IPS-18c (cell line): ENCODE measurements at regions not wholly inside any gene's neighbourhood (a gene's known extent, or its start where the extent isn't known, plus 50 kb on each side); places are given as distances from the start of the nearest gene placed in this dataset.

Experiments
- H3K4me3 ChIP-seq: 2 replicates; pipeline ENCODE4 v1.7.0; 2013; ENCODE audit warnings: low read depth, mild to moderate bottlenecking, low read length, moderate library complexity; ENCODE audit not compliant: insufficient read depth
- H3K9me3 ChIP-seq: one replicate; pipeline ENCODE4 v1.6.1; 2013; ENCODE audit warnings: mild to moderate bottlenecking, low read length, moderate library complexity; ENCODE audit not compliant: control insufficient read depth, insufficient read depth

GRCh38 chr16:7077636-7078035 lies 255.0 kb upstream of the RBFOX1 start:
- Histone ChIP-seq H3K9me3 (no peaks in the 10 kb centered on the region), H3K4me3 (no peak overlapping the region)

GRCh38 chr16:7074715-7075114 lies 257.9 kb upstream of the RBFOX1 start:
- no peaks in the 10 kb centered on the region for H3K9me3 ChIP-seq
- H3K4me3 ChIP-seq: no peak overlapping the region

- Histone ChIP-seq H3K9me3 (no peaks in the 10 kb centered on the region), H3K4me3 (no peak overlapping the region)
Measured at GRCh38 chr16:7057458-7057857, 275.2 kb upstream of the RBFOX1 start.

- Histone ChIP-seq H3K4me3 (no peak overlapping the region), H3K9me3 (no peaks in the 10 kb centered on the region)
Measured at GRCh38 chr16:7055443-7055842, 277.2 kb upstream of the RBFOX1 start.

GRCh38 chr16:7051591-7052349 lies 280.9 kb upstream of the RBFOX1 start:
- Histone ChIP-seq H3K9me3 (no peaks in the 10 kb centered on the region), H3K4me3 (no peak overlapping the region)

- no peak overlapping the region for H3K4me3 ChIP-seq
Measured at GRCh38 chr16:7044331-7044730, 288.3 kb upstream of the RBFOX1 start.

GRCh38 chr16:7038475-7038874 lies 294.2 kb upstream of the RBFOX1 start:
- Histone ChIP-seq H3K4me3 (no peak overlapping the region), H3K9me3 (no peaks in the 10 kb centered on the region)

More at GRCh38 chr16:7044331-7044730, 288.3 kb upstream of the RBFOX1 start:
- H3K9me3 ChIP-seq: no peaks in the 10 kb centered on the region

- Histone ChIP-seq H3K9me3 (no peaks in the 10 kb centered on the region), H3K4me3 (no peak overlapping the region)
Measured at GRCh38 chr16:7037495-7037894, 295.1 kb upstream of the RBFOX1 start.

GRCh38 chr16:7031031-7031430 lies 301.6 kb upstream of the RBFOX1 start:
- Histone ChIP-seq H3K9me3 (no peaks in the 10 kb centered on the region), H3K4me3 (no peak overlapping the region)

- Histone ChIP-seq H3K9me3 (no peaks in the 10 kb centered on the region), H3K4me3 (no peak overlapping the region)
Measured at GRCh38 chr16:7027401-7027800, 305.2 kb upstream of the RBFOX1 start.

- no peaks in the 10 kb centered on the region for H3K9me3 ChIP-seq
- no peak overlapping the region for H3K4me3 ChIP-seq
Measured at GRCh38 chr16:7026639-7027038, 306.0 kb upstream of the RBFOX1 start.

- Histone ChIP-seq H3K9me3 (no peaks in the 10 kb centered on the region), H3K4me3 (no peak overlapping the region)
Measured at GRCh38 chr16:7025616-7026190, 306.9 kb upstream of the RBFOX1 start.

GRCh38 chr16:7021653-7022275 lies 310.9 kb upstream of the RBFOX1 start:
- H3K4me3 ChIP-seq: no peak overlapping the region

GRCh38 chr16:7017006-7017662 lies 315.5 kb upstream of the RBFOX1 start:
- Histone ChIP-seq H3K4me3 (no peak overlapping the region), H3K9me3 (no peaks in the 10 kb centered on the region)

More at GRCh38 chr16:7021653-7022275, 310.9 kb upstream of the RBFOX1 start:
- no peaks in the 10 kb centered on the region for H3K9me3 ChIP-seq

- H3K4me3 ChIP-seq: no peak overlapping the region
- no peaks in the 10 kb centered on the region for H3K9me3 ChIP-seq
Measured at GRCh38 chr16:7014756-7015155, 317.9 kb upstream of the RBFOX1 start.

GRCh38 chr16:7013990-7014389 lies 318.7 kb upstream of the RBFOX1 start:
- no peaks in the 10 kb centered on the region for H3K9me3 ChIP-seq
- no peak overlapping the region for H3K4me3 ChIP-seq

GRCh38 chr16:7004266-7004665 lies 328.4 kb upstream of the RBFOX1 start:
- Histone ChIP-seq H3K9me3 (no peaks in the 10 kb centered on the region), H3K4me3 (no peak overlapping the region)

GRCh38 chr16:6993544-6993943 lies 339.1 kb upstream of the RBFOX1 start:
- Histone ChIP-seq H3K9me3 (peaks cover 3% of the 10 kb centered on the region), H3K4me3 (no peak overlapping the region)
